ENCODE measurements at regions not wholly inside any gene's neighbourhood (a gene's known extent, or its start where the extent isn't known, plus 50 kb on each side); places are given as distances from the start of the nearest gene placed in this dataset.

DNA sequence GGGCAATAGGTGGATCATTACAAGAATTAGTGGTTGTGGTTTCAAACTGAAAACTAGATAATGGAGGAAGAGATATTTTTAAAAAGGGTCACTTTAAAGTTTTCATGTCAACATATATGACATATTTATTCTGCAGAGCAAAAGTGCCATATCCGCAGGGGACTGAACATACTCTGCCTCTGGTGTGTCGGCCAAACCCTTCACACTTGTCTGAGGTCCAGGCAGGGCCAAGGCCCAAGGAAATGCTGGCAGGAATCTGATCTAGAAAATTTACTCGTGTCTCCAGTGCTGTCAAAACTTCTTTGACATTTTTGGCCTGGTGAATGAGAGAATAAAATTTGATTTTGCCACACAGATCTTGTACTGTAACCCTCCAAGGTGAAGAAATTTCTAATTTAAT lies 562.3 kb downstream of the CCSER2 start:
- Histone ChIP-seq H3K36me3 (ENCODE audit: insufficient read depth, low read length) (no peaks in the 10 kb centered on the region), H3K9ac (ENCODE audit: low read depth, low read length, poor library complexity, severe bottlenecking) (no peak overlapping the region), H3K79me2 (ENCODE audit: insufficient read depth, low read length) (no peaks in the 10 kb centered on the region), H2AFZ (ENCODE audit: low read length) (no peak overlapping the region), H3K9me2 (replicated peaks; ENCODE audit: low read depth, low read length) (no peaks in the 10 kb centered on the region), H3K27me3 (ENCODE audit: insufficient read depth, low read length, poor library complexity, severe bottlenecking) (no peaks in the 10 kb centered on the region), H3K4me1 (ENCODE audit: insufficient read depth, low read length, poor library complexity, severe bottlenecking) (no peaks in the 10 kb centered on the region), H4K20me1 (ENCODE audit: insufficient read depth, low read length, poor library complexity, severe bottlenecking) (no peaks in the 10 kb centered on the region), H3K9me3 (ENCODE audit: insufficient read depth, low read depth, low read length) (no peaks in the 10 kb centered on the region), H3F3A (ENCODE audit: low read depth) (no peaks in the 10 kb centered on the region), H3K4me2 (ENCODE audit: low read depth, low read length, poor library complexity, severe bottlenecking) (no peak overlapping the region), H3K4me3 (ENCODE audit: low read length, poor library complexity, severe bottlenecking) (no peak overlapping the region)
- TF ChIP-seq EZH2phosphoT487 (IDR thresholded peaks at IDR 0.05; ENCODE audit: borderline replicate concordance), result no peak
- TF ChIP-seq, protein P1, sequence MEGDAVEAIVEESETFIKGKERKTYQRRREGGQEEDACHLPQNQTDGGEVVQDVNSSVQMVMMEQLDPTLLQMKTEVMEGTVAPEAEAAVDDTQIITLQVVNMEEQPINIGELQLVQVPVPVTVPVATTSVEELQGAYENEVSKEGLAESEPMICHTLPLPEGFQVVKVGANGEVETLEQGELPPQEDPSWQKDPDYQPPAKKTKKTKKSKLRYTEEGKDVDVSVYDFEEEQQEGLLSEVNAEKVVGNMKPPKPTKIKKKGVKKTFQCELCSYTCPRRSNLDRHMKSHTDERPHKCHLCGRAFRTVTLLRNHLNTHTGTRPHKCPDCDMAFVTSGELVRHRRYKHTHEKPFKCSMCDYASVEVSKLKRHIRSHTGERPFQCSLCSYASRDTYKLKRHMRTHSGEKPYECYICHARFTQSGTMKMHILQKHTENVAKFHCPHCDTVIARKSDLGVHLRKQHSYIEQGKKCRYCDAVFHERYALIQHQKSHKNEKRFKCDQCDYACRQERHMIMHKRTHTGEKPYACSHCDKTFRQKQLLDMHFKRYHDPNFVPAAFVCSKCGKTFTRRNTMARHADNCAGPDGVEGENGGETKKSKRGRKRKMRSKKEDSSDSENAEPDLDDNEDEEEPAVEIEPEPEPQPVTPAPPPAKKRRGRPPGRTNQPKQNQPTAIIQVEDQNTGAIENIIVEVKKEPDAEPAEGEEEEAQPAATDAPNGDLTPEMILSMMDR (conservative IDR thresholded peaks at IDR 0.05; ENCODE audit: low read length), result no peak

DNA sequence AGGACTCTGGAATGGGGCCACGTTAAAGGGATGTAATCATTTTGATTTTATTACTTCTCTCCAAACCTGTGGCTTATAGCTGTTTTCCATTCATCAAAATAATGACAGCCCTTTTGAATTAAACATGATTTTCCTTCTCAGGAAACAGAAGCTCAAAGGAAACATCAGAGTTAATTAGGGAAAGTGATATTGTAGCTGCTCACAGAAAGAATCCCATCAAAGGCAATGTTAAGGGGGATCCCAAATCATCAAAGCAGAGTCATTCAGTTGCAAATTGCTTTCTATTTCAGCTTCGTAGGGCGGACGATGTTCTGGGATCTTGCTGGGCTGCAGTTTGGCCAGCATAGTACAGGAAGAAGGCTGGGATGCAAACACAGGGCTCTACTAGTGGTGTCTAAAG lies 563.2 kb downstream of the CCSER2 start:
- Histone ChIP-seq H3K4me2 (ENCODE audit: low read depth, low read length, poor library complexity, severe bottlenecking) (no peak overlapping the region), H3K9me2 (replicated peaks; ENCODE audit: low read depth, low read length) (no peaks in the 10 kb centered on the region), H3K9ac (ENCODE audit: low read depth, low read length, poor library complexity, severe bottlenecking) (no peak overlapping the region), H3K36me3 (ENCODE audit: insufficient read depth, low read length) (no peaks in the 10 kb centered on the region), H3K79me2 (ENCODE audit: insufficient read depth, low read length) (no peaks in the 10 kb centered on the region), H3K27me3 (ENCODE audit: insufficient read depth, low read length, poor library complexity, severe bottlenecking) (no peaks in the 10 kb centered on the region), H3K4me3 (ENCODE audit: low read length, poor library complexity, severe bottlenecking) (no peak overlapping the region), H3K4me1 (ENCODE audit: insufficient read depth, low read length, poor library complexity, severe bottlenecking) (no peaks in the 10 kb centered on the region), H2AFZ (ENCODE audit: low read length) (no peak overlapping the region), H3K9me3 (ENCODE audit: insufficient read depth, low read depth, low read length) (no peaks in the 10 kb centered on the region), H3F3A (ENCODE audit: low read depth) (no peaks in the 10 kb centered on the region), H4K20me1 (ENCODE audit: insufficient read depth, low read length, poor library complexity, severe bottlenecking) (no peaks in the 10 kb centered on the region)
- no peak for TF ChIP-seq EZH2phosphoT487 (IDR thresholded peaks at IDR 0.05; ENCODE audit: borderline replicate concordance)
- TF ChIP-seq, protein P1 (conservative IDR thresholded peaks at IDR 0.05; ENCODE audit: low read length), result no peak

DNA sequence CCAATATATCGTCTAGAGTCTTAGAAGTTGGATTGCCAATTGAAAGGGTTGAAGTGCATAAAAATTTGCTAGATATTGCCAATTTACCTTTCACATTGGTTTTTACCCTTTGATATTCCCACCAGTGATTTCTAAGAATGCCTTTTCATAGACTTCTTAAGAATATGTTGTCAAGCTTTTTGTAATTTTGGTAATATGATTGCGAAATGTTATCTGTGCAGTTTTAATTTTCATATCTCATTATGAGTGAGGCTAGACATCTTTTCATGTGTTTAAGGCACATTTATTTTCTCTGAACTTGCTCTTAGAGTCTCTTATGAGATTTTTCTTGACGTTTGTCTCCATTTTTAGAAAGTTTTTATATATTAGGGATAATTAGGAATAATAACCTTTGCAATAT lies 567.2 kb downstream of the CCSER2 start:
- TF ChIP-seq, protein P1 (conservative IDR thresholded peaks at IDR 0.05; ENCODE audit: low read length), result no peak
- TF ChIP-seq EZH2phosphoT487 (IDR thresholded peaks at IDR 0.05; ENCODE audit: borderline replicate concordance), result no peak
- H2AFZ ChIP-seq (ENCODE audit: low read length), result no peak overlapping the region

More for the DNA sequence above, 567.2 kb downstream of the CCSER2 start:
- Histone ChIP-seq H3K4me2 (ENCODE audit: low read depth, low read length, poor library complexity, severe bottlenecking) (no peak overlapping the region), H3K9ac (ENCODE audit: low read depth, low read length, poor library complexity, severe bottlenecking) (no peak overlapping the region), H3K36me3 (ENCODE audit: insufficient read depth, low read length) (no peaks in the 10 kb centered on the region), H4K20me1 (ENCODE audit: insufficient read depth, low read length, poor library complexity, severe bottlenecking) (no peaks in the 10 kb centered on the region), H3K27me3 (ENCODE audit: insufficient read depth, low read length, poor library complexity, severe bottlenecking) (no peaks in the 10 kb centered on the region), H3K4me1 (ENCODE audit: insufficient read depth, low read length, poor library complexity, severe bottlenecking) (no peaks in the 10 kb centered on the region), H3F3A (ENCODE audit: low read depth) (no peaks in the 10 kb centered on the region), H3K79me2 (ENCODE audit: insufficient read depth, low read length) (no peaks in the 10 kb centered on the region), H3K9me3 (ENCODE audit: insufficient read depth, low read depth, low read length) (no peaks in the 10 kb centered on the region), H3K4me3 (ENCODE audit: low read length, poor library complexity, severe bottlenecking) (no peak overlapping the region), H3K9me2 (replicated peaks; ENCODE audit: low read depth, low read length) (no peaks in the 10 kb centered on the region)

All from Loucy (cell line).